HEK293T (cell line): ENCODE measurements at regions not wholly inside any gene's neighbourhood (a gene's known extent, or its start where the extent isn't known, plus 50 kb on each side); places are given as distances from the start of the nearest gene placed in this dataset.
"Not testable (repeated sequence)": the region's sequence is repeated elsewhere in the genome, so short reads cannot be mapped to it uniquely, and the experiment has no call there.

Source experiments
- CTCF ChIA-PET: fragments of 350-600 bp; formaldehyde crosslinking; extraction: SDS; loops from one replicate; lab custom pipeline; 2021; ENCODE audit warnings: antibody characterized with exemption, inconsistent platforms; lab: Yijun Ruan, JAX
- POLR2A ChIA-PET: fragments of 350-600 bp; formaldehyde crosslinking; extraction: SDS; loops from one replicate; lab custom pipeline; 2020; ENCODE audit warnings: antibody characterized with exemption, inconsistent platforms; lab: Yijun Ruan, JAX
- DNase-seq: peaks from one replicate; pipeline ENCODE4 v3.0.0; 2012; ENCODE audit warnings: mixed read lengths; ENCODE audit errors: extremely low spot score
- ARNT ChIP-seq: fragments of 450-650 bp; IDR thresholded peaks from 2 replicates; pipeline ENCODE4 v1.6.1; 2017; ENCODE audit warnings: mild to moderate bottlenecking
- BHLHE40 ChIP-seq: fragments of 450-650 bp; IDR thresholded peaks from 2 replicates; pipeline ENCODE4 v1.6.1; 2016; ENCODE audit warnings: mild to moderate bottlenecking, moderate library complexity, borderline replicate concordance
- CTBP1 ChIP-seq: fragments of 450-650 bp; IDR thresholded peaks from 2 replicates; pipeline ENCODE4 v1.6.1; 2016; ENCODE audit warnings: borderline replicate concordance
- ELF4 ChIP-seq: fragments of 450-650 bp; IDR thresholded peaks from 2 replicates; pipeline ENCODE4 v1.6.1; 2017; ENCODE audit warnings: antibody characterized with exemption
- FOXA1 ChIP-seq: fragments of 450-650 bp; IDR thresholded peaks from 2 replicates; pipeline ENCODE4 v1.6.1; 2016; ENCODE audit warnings: mild to moderate bottlenecking
- FOXK2 ChIP-seq: fragments of 450-650 bp; IDR thresholded peaks from 2 replicates; pipeline ENCODE4 v1.6.1; 2016; ENCODE audit warnings: mild to moderate bottlenecking
- FOXM1 ChIP-seq: fragments of 450-650 bp; IDR thresholded peaks from 2 replicates; pipeline ENCODE4 v1.6.1; 2017; ENCODE audit warnings: mild to moderate bottlenecking, borderline replicate concordance
- HDGF ChIP-seq: fragments of 450-650 bp; IDR thresholded peaks from 2 replicates; pipeline ENCODE4 v1.6.1; 2017; ENCODE audit warnings: antibody characterized with exemption, borderline replicate concordance
- L3MBTL2 ChIP-seq: fragments of 450-650 bp; conservative IDR thresholded peaks from 2 replicates; pipeline ENCODE4 v1.6.1; 2016; ENCODE audit warnings: mild to moderate bottlenecking
- LEF1 ChIP-seq: fragments of 450-650 bp; IDR thresholded peaks from 2 replicates; pipeline ENCODE4 v1.6.1; 2017; ENCODE audit warnings: mild to moderate bottlenecking, borderline replicate concordance
- NFRKB ChIP-seq: fragments of 450-650 bp; IDR thresholded peaks from 2 replicates; pipeline ENCODE4 v1.6.1; 2016; ENCODE audit warnings: mild to moderate bottlenecking, moderate library complexity
- SP1 ChIP-seq: fragments of 450-650 bp; IDR thresholded peaks from 2 replicates; pipeline ENCODE4 v1.6.1; 2017
- SUZ12 ChIP-seq: fragments of 450-650 bp; IDR thresholded peaks from 2 replicates; pipeline ENCODE4 v1.6.1; 2016; ENCODE audit warnings: mild to moderate bottlenecking
- TARDBP ChIP-seq: fragments of 450-650 bp; IDR thresholded peaks from 2 replicates; pipeline ENCODE4 v1.6.1; 2016
- ZNF384 ChIP-seq: fragments of 450-650 bp; IDR thresholded peaks from 2 replicates; pipeline ENCODE4 v1.6.1; 2016
- TF ChIP-seq, protein P1 (sequence below): fragments of 450-650 bp; IDR thresholded peaks from 2 replicates; pipeline ENCODE4 v1.6.1; 2016

GRCh38 chr3:156035158-156035557, 85.2 kb upstream of the KCNAB1 start:
- ChIA-PET POLR2A (no interaction called here), CTCF (no interaction called here)
- no peak for DNase-seq
- TF ChIP-seq FOXK2 (no peak), ZNF384 (no peak), HDGF (no peak), SUZ12 (no peak), NFRKB (no peak), CTBP1 (no peak), L3MBTL2 (no peak), TARDBP (no peak), FOXM1 (no peak), FOXA1 (no peak), LEF1 (no peak), ELF4 (no peak), BHLHE40 (no peak), ARNT (no peak), SP1 (no peak)
- TF ChIP-seq, protein P1, sequence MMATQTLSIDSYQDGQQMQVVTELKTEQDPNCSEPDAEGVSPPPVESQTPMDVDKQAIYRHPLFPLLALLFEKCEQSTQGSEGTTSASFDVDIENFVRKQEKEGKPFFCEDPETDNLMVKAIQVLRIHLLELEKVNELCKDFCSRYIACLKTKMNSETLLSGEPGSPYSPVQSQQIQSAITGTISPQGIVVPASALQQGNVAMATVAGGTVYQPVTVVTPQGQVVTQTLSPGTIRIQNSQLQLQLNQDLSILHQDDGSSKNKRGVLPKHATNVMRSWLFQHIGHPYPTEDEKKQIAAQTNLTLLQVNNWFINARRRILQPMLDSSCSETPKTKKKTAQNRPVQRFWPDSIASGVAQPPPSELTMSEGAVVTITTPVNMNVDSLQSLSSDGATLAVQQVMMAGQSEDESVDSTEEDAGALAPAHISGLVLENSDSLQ = no peak

DNA sequence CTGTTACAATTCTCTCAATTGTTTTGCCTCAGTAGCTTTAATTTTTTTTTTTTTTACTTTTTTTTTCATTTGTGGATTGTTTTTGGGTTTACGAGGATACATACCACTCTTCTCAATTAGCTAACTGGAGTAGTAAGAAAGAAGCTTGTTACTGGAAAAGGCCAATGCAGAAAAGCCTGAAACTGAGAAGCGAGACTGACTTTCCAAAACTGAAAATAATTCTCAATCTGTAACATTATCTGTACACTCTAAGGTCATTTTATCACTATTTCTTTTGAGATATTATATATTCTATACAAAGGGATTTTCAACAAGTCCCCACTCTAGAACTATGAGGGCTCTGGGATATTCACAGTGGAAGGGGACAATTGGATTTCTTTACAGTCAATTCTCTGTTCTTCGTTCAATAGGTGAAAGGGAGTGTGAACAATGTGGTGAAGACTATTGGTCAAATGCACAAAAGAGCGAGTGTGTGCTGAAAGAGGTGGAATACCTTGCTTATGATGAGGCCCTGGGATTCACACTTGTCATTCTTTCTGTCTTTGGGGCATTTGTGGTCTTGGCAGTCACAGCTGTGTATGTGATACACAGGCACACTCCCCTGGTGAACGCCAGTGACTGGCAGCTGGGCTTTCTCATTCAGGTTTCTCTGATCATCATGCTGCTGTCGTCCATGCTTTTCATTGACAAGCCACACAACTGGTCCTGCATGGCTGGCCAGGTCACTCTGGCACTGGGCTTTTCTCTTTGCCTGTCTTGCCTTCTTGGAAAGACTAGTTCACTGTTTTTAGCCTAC, 83.9 kb upstream of the KCNAB1 start:
- DNase-seq = no peak
- TF ChIP-seq FOXK2 (no peak), SUZ12 (no peak), ZNF384 (no peak), SP1 (no peak), CTBP1 (no peak), HDGF (no peak), TARDBP (no peak), FOXA1 (no peak), L3MBTL2 (no peak), FOXM1 (no peak), ARNT (no peak), LEF1 (no peak)
- CTCF ChIA-PET = no interaction called here
- POLR2A ChIA-PET = no interaction called here

- POLR2A ChIA-PET = no interaction called here
- CTCF ChIA-PET = no interaction called here
- DNase-seq = no peak
- TF ChIP-seq TARDBP = no peak
- no peak for TF ChIP-seq BHLHE40
- TF ChIP-seq L3MBTL2 = no peak
- no peak for TF ChIP-seq SUZ12
- TF ChIP-seq ARNT = no peak
- no peak for TF ChIP-seq FOXM1
- TF ChIP-seq NFRKB = no peak
- no peak for TF ChIP-seq LEF1
- no peak for TF ChIP-seq HDGF
- TF ChIP-seq SP1 = no peak
- TF ChIP-seq ELF4 = no peak
- no peak for TF ChIP-seq ZNF384
- TF ChIP-seq, protein P1 = no peak
- TF ChIP-seq CTBP1 = no peak
- no peak for TF ChIP-seq FOXA1
- no peak for TF ChIP-seq FOXK2
Observed at GRCh38 chr3:156037356-156037755, 83.0 kb upstream of the KCNAB1 start.

GRCh38 chr3:156038869-156039268, 81.5 kb upstream of the KCNAB1 start:
- DNase-seq = no peak
- ChIA-PET POLR2A (no interaction called here), CTCF (no interaction called here)
- TF ChIP-seq TARDBP (no peak), FOXK2 (no peak), FOXA1 (no peak), ARNT (no peak), CTBP1 (no peak), SP1 (no peak), NFRKB (no peak), SUZ12 (no peak), L3MBTL2 (no peak), FOXM1 (no peak), BHLHE40 (no peak), LEF1 (no peak), HDGF (no peak), ZNF384 (no peak), ELF4 (no peak)
- TF ChIP-seq, protein P1 = no peak

- no peak for TF ChIP-seq SP1
- TF ChIP-seq L3MBTL2 = no peak
- TF ChIP-seq, protein P1 = no peak
- TF ChIP-seq ZNF384 = no peak
- no peak for TF ChIP-seq ELF4
- no peak for TF ChIP-seq HDGF
- no peak for TF ChIP-seq FOXA1
- no peak for TF ChIP-seq FOXM1
- no peak for TF ChIP-seq ARNT
- no peak for TF ChIP-seq SUZ12
- TF ChIP-seq TARDBP = no peak
- no peak for TF ChIP-seq CTBP1
- TF ChIP-seq NFRKB = no peak
- TF ChIP-seq FOXK2 = no peak
- no peak for TF ChIP-seq LEF1
- no peak for TF ChIP-seq BHLHE40
- ChIA-PET CTCF (no interaction called here), POLR2A (no interaction called here)
- no peak for DNase-seq
Observed at GRCh38 chr3:156040041-156040440, 80.3 kb upstream of the KCNAB1 start.

GRCh38 chr3:156041216-156041841, 79.0 kb upstream of the KCNAB1 start:
- DNase-seq, POLR2A ChIA-PET, CTCF ChIA-PET: not testable (repeated sequence)

- POLR2A ChIA-PET, DNase-seq, CTCF ChIA-PET: not testable (repeated sequence)
Observed at GRCh38 chr3:156041856-156042255, 78.5 kb upstream of the KCNAB1 start.
